ENCODE measurements at regions not wholly inside any gene's neighbourhood (a gene's known extent, or its start where the extent isn't known, plus 50 kb on each side); places are given as distances from the start of the nearest gene placed in this dataset.

- H3K9me3 Mint-ChIP-seq (ENCODE audit: low read depth), result no peaks in the 10 kb centered on the region
- no peak for TF ChIP-seq CTCF (IDR thresholded peaks at IDR 0.05)
- no peak for DNase-seq (ENCODE audit: low spot score)
- H3K36me3 Mint-ChIP-seq (ENCODE audit: low read depth), result no peaks in the 10 kb centered on the region
- H3K27ac Mint-ChIP-seq (ENCODE audit: unreplicated experiment), result no peak overlapping the region
- peaks cover 6% of the 10 kb centered on the region for H3K4me1 Mint-ChIP-seq (ENCODE audit: low read depth)
- no peak overlapping the region for H3K4me3 Mint-ChIP-seq (ENCODE audit: unreplicated experiment)
- no peaks in the 10 kb centered on the region for H3K27me3 Mint-ChIP-seq (ENCODE audit: low read depth)
These were observed 384.5 kb upstream of the SALL1 start for GRCh38 chr16:51535591-51535990.

DNA sequence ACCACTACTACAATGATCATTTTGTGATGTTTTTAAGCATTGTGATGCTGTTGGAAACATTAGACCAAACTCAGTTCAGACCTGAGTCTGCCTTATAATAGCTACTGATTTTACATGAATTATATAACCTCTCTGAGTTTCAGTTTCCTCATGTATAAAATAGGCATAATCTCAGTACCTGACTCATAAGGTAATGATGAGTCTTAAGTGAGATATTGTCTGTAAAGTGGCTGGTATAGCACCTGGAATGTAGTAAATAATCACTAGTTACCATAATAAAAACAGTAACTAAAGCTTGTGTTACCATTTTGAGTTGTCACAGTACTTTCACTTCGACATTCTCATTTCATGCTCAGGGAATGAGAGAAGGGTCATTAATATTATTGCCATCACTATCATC lies 381.5 kb upstream of the SALL1 start:
- Mint-ChIP-seq H3K36me3 (ENCODE audit: low read depth) (no peaks in the 10 kb centered on the region), H3K4me3 (ENCODE audit: unreplicated experiment) (no peak overlapping the region), H3K27me3 (ENCODE audit: low read depth) (no peaks in the 10 kb centered on the region), H3K4me1 (ENCODE audit: low read depth) (no peaks in the 10 kb centered on the region), H3K27ac (ENCODE audit: unreplicated experiment) (no peak overlapping the region), H3K9me3 (ENCODE audit: low read depth) (no peaks in the 10 kb centered on the region)
- no peak for TF ChIP-seq CTCF (IDR thresholded peaks at IDR 0.05)
- no peak for DNase-seq (ENCODE audit: low spot score)

DNA sequence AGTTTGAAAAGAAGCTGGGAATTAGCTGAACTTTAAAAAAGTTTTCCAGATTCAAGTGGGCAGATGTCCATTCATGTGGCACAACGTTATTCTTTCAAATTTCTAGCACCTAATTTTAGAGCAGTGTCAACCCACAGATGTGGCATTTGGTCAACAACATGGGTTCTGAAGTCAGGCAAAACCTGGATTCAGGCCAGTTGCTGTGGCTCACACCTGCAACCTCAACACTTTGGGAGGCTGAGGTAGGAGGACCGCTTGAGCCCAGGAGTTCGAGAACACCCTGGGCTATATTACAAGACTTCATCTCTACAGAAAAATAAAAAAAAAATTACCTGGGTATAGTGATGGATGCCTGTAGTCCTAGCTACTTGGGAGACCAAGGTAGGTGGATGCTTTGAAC lies 380.2 kb upstream of the SALL1 start:
- Mint-ChIP-seq H3K27me3 (ENCODE audit: low read depth) (no peaks in the 10 kb centered on the region), H3K4me1 (ENCODE audit: low read depth) (no peaks in the 10 kb centered on the region), H3K27ac (ENCODE audit: unreplicated experiment) (no peak overlapping the region), H3K9me3 (ENCODE audit: low read depth) (no peaks in the 10 kb centered on the region), H3K4me3 (ENCODE audit: unreplicated experiment) (no peak overlapping the region), H3K36me3 (ENCODE audit: low read depth) (no peaks in the 10 kb centered on the region)
- no peak for TF ChIP-seq CTCF (IDR thresholded peaks at IDR 0.05)
- DNase-seq (ENCODE audit: low spot score), result no peak

DNA sequence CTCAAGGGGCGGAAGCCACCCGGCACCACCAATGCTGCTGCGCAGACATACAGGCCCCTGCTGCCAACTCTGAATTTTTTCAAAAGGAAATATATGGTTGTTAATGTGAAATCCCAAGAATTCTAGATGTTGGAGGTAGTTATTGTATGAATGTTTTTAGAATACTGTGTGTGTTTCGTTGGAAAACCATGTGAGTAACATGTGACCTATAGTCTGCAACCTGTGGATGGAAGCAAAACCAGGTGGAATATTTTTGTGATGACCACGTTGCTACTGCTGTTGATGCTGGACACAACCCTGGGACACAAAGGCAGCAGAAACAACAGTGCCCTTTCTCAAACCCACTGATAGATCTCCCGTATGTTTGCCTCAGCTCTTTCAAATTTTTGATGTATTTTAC lies 376.3 kb upstream of the SALL1 start:
- Mint-ChIP-seq H3K4me1 (ENCODE audit: low read depth) (no peaks in the 10 kb centered on the region), H3K4me3 (ENCODE audit: unreplicated experiment) (no peak overlapping the region), H3K9me3 (ENCODE audit: low read depth) (peaks cover 3% of the 10 kb centered on the region), H3K27ac (ENCODE audit: unreplicated experiment) (no peak overlapping the region), H3K36me3 (ENCODE audit: low read depth) (no peaks in the 10 kb centered on the region), H3K27me3 (ENCODE audit: low read depth) (no peaks in the 10 kb centered on the region)
- TF ChIP-seq CTCF (IDR thresholded peaks at IDR 0.05), result no peak
- no peak for DNase-seq (ENCODE audit: low spot score)

DNA sequence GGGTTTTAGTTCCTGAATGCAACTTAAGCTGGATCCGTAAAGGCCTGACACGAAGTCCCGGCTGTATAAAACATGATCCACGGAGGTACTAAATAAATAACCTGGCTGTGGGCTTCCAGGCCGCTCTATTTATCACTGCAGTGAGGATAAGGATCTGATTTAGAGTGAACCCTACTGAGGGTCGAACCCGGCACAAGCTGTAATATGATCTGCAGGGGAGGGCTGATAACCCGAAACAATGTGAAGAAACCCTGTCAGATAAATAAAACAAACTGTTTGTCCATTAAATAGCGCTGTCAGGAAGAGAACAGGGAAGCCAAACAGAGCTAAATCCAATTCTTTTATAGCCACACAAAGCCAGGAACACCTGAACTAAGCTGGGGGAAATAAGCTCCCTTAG lies 375.6 kb upstream of the SALL1 start:
- H3K36me3 Mint-ChIP-seq (ENCODE audit: low read depth), result peaks cover 2% of the 10 kb centered on the region
- H3K27ac Mint-ChIP-seq (ENCODE audit: unreplicated experiment), result no peak overlapping the region
- no peak for TF ChIP-seq CTCF (IDR thresholded peaks at IDR 0.05)
- no peaks in the 10 kb centered on the region for H3K27me3 Mint-ChIP-seq (ENCODE audit: low read depth)
- peaks cover 9% of the 10 kb centered on the region for H3K9me3 Mint-ChIP-seq (ENCODE audit: low read depth)
- no peak overlapping the region for H3K4me3 Mint-ChIP-seq (ENCODE audit: unreplicated experiment)
- no peak for DNase-seq (ENCODE audit: low spot score)
- no peaks in the 10 kb centered on the region for H3K4me1 Mint-ChIP-seq (ENCODE audit: low read depth)

Measured in chondrocyte (in vitro differentiated cells).